Liver (tissue), 8 donors: ENCODE measurements at regions not wholly inside any gene's neighbourhood (a gene's known extent, or its start where the extent isn't known, plus 50 kb on each side); places are given as distances from the start of the nearest gene placed in this dataset.

Source experiments
- DNase-seq: peaks from one replicate; pipeline ENCODE4 v3.0.0-alpha.2; 2017; ENCODE audit warnings: low spot score
- H3K27ac ChIP-seq, 2 donors: one replicate each; pipeline ENCODE4 v1.7.0; 2013; ENCODE audit warnings: inconsistent platforms in 2 of 2, low read length in 2 of 2, control low read depth in 1 of 2, low read depth in 1 of 2, mild to moderate bottlenecking in 1 of 2
- H3K27me3 ChIP-seq, 4 donors: one replicate each; pipeline versions ENCODE4 v1.6.1 to v1.7.0; 2013; ENCODE audit warnings: low read length in 3 of 4, inconsistent platforms in 1 of 4, mild to moderate bottlenecking in 1 of 4, moderate library complexity in 1 of 4; ENCODE audit not compliant: control insufficient read depth in 4 of 4, insufficient read depth in 4 of 4
- H3K36me3 ChIP-seq, 4 donors: one replicate each; pipeline versions ENCODE4 v1.6.1 to v1.7.0; 2013; ENCODE audit warnings: low read length in 3 of 4, mild to moderate bottlenecking in 3 of 4, low read depth in 1 of 4, moderate library complexity in 1 of 4; ENCODE audit not compliant: control insufficient read depth in 4 of 4, insufficient read depth in 3 of 4
- H3K4me1 ChIP-seq, 4 donors: one replicate each; pipeline versions ENCODE4 v1.6.1 to v1.7.0; 2013; ENCODE audit warnings: low read length in 3 of 4, mild to moderate bottlenecking in 3 of 4, moderate library complexity in 1 of 4; ENCODE audit not compliant: control insufficient read depth in 4 of 4, insufficient read depth in 4 of 4
- H3K4me3 ChIP-seq, 3 donors: one replicate each; pipeline versions ENCODE4 v1.6.1 to v1.7.0; 2013; ENCODE audit warnings: low read length in 3 of 3, control low read depth in 1 of 3, low read depth in 1 of 3, mild to moderate bottlenecking in 1 of 3
- H3K9ac ChIP-seq, 2 donors: one replicate each; pipeline ENCODE4 v1.7.0; 2013; ENCODE audit warnings: low read length in 2 of 2, mild to moderate bottlenecking in 2 of 2, moderate library complexity in 2 of 2, control low read depth in 1 of 2, low read depth in 1 of 2
- H3K9me3 ChIP-seq, 4 donors: one replicate each; pipeline versions ENCODE4 v1.6.1 to v1.7.0; 2013; ENCODE audit warnings: low read length in 3 of 4; ENCODE audit not compliant: control insufficient read depth in 4 of 4
- ATF3 ChIP-seq: IDR thresholded peaks from 2 replicates; pipeline ENCODE4 v1.6.1; 2016; ENCODE audit warnings: antibody characterized with exemption
- CTCF ChIP-seq: fragments of 150-350 bp; IDR thresholded peaks from 2 replicates; pipeline ENCODE4 v1.5.1; 2017; ENCODE audit warnings: improper control_type of control experiment, low read depth, low read length; ENCODE audit not compliant: missing input control
- EGR1 ChIP-seq, 2 donors: IDR thresholded peaks; 2 replicates each; pipeline ENCODE4 v1.6.1; 2016 to 2018; ENCODE audit warnings: antibody characterized with exemption in 2 of 2, low read depth in 2 of 2
- FOXA1 ChIP-seq: IDR thresholded peaks from 2 replicates; pipeline ENCODE4 v1.6.1; 2016; ENCODE audit warnings: antibody characterized with exemption
- FOXA2 ChIP-seq: IDR thresholded peaks from 2 replicates; pipeline ENCODE4 v1.6.1; 2016; ENCODE audit warnings: antibody characterized with exemption
- GABPA ChIP-seq, 2 donors: IDR thresholded peaks in 1 of 2; conservative IDR thresholded peaks in 1 of 2; 2 replicates each; pipeline ENCODE4 v1.6.1; 2016; ENCODE audit warnings: antibody characterized with exemption in 2 of 2, mild to moderate bottlenecking in 1 of 2, moderate library complexity in 1 of 2
- HNF4A ChIP-seq, 2 donors: conservative IDR thresholded peaks; 2 replicates each; pipeline ENCODE4 v1.6.1; 2016; ENCODE audit warnings: antibody characterized with exemption in 2 of 2, mild to moderate bottlenecking in 2 of 2
- HNF4G ChIP-seq: IDR thresholded peaks from 2 replicates; pipeline ENCODE4 v1.6.1; 2016; ENCODE audit warnings: antibody characterized with exemption
- JUND ChIP-seq, 2 donors: IDR thresholded peaks; 2 replicates each; pipeline ENCODE4 v1.6.1; 2016; ENCODE audit warnings: antibody characterized with exemption in 2 of 2
- MAX ChIP-seq: IDR thresholded peaks from 2 replicates; pipeline ENCODE4 v1.6.1; 2016; ENCODE audit warnings: antibody characterized with exemption
- NR2F2 ChIP-seq: IDR thresholded peaks from 2 replicates; pipeline ENCODE4 v1.6.1; 2016; ENCODE audit warnings: antibody characterized with exemption
- RAD21 ChIP-seq, 2 donors: IDR thresholded peaks; 2 replicates each; pipeline ENCODE4 v1.6.1; 2016; ENCODE audit warnings: antibody characterized with exemption in 2 of 2, mild to moderate bottlenecking in 2 of 2
- REST ChIP-seq: IDR thresholded peaks from 2 replicates; pipeline ENCODE4 v1.6.1; 2016; ENCODE audit warnings: antibody characterized with exemption, mild to moderate bottlenecking
- RXRA ChIP-seq, 2 donors: IDR thresholded peaks; 2 replicates each; pipeline ENCODE4 v1.6.1; 2017 to 2018; ENCODE audit warnings: antibody characterized with exemption in 2 of 2, mild to moderate bottlenecking in 1 of 2
- SP1 ChIP-seq: IDR thresholded peaks from 2 replicates; pipeline ENCODE4 v1.6.1; 2018; ENCODE audit warnings: antibody characterized with exemption, mild to moderate bottlenecking
- TAF1 ChIP-seq: conservative IDR thresholded peaks from 2 replicates; pipeline ENCODE4 v1.6.1; 2016; ENCODE audit warnings: antibody characterized with exemption, mild to moderate bottlenecking
- YY1 ChIP-seq: IDR thresholded peaks from 2 replicates; pipeline ENCODE4 v1.6.1; 2016; ENCODE audit warnings: antibody characterized with exemption, mild to moderate bottlenecking
- ZBTB33 ChIP-seq: IDR thresholded peaks from 2 replicates; pipeline ENCODE4 v1.6.1; 2016; ENCODE audit warnings: antibody characterized with exemption
- WGBS: extraction: QIAGEN DNeasy Blood & Tissue Kit; methylation state at CpG from one replicate; pipeline ENCODE4 v1.1.7; 2013; 5-methylcytosine and 5-hydroxymethylcytosine counted together
- donor health status: healthy.
- donor health status: healthy.
- donor health status: healthy.
- donor health status: healthy.
- donor health status: healthy.

- Histone ChIP-seq H3K9ac (no peak overlapping the region), H3K4me3 (peak overlapping the region in 2 of 3 donors; percentile 15 to 24), H3K4me1 (peaks cover 2 to 24% (median 17%) of the 10 kb centered on the region in 4 donors), H3K9me3 (no peaks in the 10 kb centered on the region), H3K36me3 (no peaks in the 10 kb centered on the region), H3K27ac (no peak overlapping the region), H3K27me3 (no peaks in the 10 kb centered on the region)
- peak; percentile 79 for DNase-seq
- WGBS, result 12% methylated on average over 26 of the region's 26 CpGs
- no peak for TF ChIP-seq TAF1
- peak; percentile 90 to 95 for TF ChIP-seq RAD21 (IDR thresholded peaks at IDR 0.05)
- no peak for TF ChIP-seq EGR1 (IDR thresholded peaks at IDR 0.05; ENCODE audit: low read depth in 2 of 2)
- peak; percentile 17 to 40 for TF ChIP-seq HNF4A (conservative IDR thresholded peaks at IDR 0.05)
- TF ChIP-seq JUND (IDR thresholded peaks at IDR 0.05), result peak in 1 of 2 donors; percentile 17
- no peak for TF ChIP-seq ZBTB33
- TF ChIP-seq REST, result no peak
- TF ChIP-seq FOXA1, result no peak
- peak; percentile 37 for TF ChIP-seq SP1
- no peak for TF ChIP-seq GABPA (IDR thresholded peaks at IDR 0.05 in 1 of 2, conservative IDR thresholded peaks at IDR 0.05 in 1 of 2)
- TF ChIP-seq ATF3, result no peak
- TF ChIP-seq RXRA (IDR thresholded peaks at IDR 0.05), result peak in 1 of 2 donors; percentile 74
- TF ChIP-seq YY1, result no peak
- no peak for TF ChIP-seq MAX
- TF ChIP-seq NR2F2, result peak; percentile 26
- TF ChIP-seq FOXA2, result no peak
- TF ChIP-seq HNF4G, result no peak
- peak; percentile 90 for TF ChIP-seq CTCF
Observed at GRCh38 chr1:117758444-117759316, 152.8 kb downstream of the TENT5C start.
